ENCODE measurements at regions not wholly inside any gene's neighbourhood (a gene's known extent, or its start where the extent isn't known, plus 50 kb on each side); places are given as distances from the start of the nearest gene placed in this dataset.

GRCh38 chr18:28718696-28719095 is 541.8 kb upstream of the CDH2 start:
- DNase-seq (ENCODE audit: low read depth), result no peak
- TF ChIP-seq, protein P1, sequence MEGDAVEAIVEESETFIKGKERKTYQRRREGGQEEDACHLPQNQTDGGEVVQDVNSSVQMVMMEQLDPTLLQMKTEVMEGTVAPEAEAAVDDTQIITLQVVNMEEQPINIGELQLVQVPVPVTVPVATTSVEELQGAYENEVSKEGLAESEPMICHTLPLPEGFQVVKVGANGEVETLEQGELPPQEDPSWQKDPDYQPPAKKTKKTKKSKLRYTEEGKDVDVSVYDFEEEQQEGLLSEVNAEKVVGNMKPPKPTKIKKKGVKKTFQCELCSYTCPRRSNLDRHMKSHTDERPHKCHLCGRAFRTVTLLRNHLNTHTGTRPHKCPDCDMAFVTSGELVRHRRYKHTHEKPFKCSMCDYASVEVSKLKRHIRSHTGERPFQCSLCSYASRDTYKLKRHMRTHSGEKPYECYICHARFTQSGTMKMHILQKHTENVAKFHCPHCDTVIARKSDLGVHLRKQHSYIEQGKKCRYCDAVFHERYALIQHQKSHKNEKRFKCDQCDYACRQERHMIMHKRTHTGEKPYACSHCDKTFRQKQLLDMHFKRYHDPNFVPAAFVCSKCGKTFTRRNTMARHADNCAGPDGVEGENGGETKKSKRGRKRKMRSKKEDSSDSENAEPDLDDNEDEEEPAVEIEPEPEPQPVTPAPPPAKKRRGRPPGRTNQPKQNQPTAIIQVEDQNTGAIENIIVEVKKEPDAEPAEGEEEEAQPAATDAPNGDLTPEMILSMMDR (conservative IDR thresholded peaks at IDR 0.05; ENCODE audit: low read depth, low read length), result no peak
- no peak overlapping the region for H3K4me3 ChIP-seq (ENCODE audit: low read depth, low read length)

DNA sequence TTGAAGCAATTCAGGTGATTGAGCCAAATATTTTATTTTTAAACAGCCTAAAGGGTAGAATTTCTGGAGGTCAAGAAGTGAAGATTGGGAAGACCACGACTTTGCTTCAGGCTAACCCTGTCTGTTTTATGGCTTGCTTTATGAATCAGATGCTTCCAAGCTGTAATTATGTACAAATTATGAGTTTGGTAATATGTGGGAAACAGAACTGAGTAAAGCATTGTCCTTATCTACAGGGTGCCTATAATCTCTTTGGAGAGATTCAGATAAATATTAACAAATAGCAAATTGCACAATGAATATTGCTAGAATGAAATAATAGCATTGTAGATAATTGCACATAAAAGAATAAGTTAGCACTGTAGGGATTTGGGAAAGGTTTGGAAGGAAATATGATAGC is 539.4 kb upstream of the CDH2 start:
- H3K4me3 ChIP-seq (ENCODE audit: low read depth, low read length), result no peak overlapping the region
- TF ChIP-seq, protein P1 (conservative IDR thresholded peaks at IDR 0.05; ENCODE audit: low read depth, low read length), result no peak
- DNase-seq (ENCODE audit: low read depth), result no peak

GRCh38 chr18:28715206-28715605 is 538.3 kb upstream of the CDH2 start:
- no peak for DNase-seq (ENCODE audit: low read depth)
- TF ChIP-seq, protein P1 (conservative IDR thresholded peaks at IDR 0.05; ENCODE audit: low read depth, low read length), result no peak

GRCh38 chr18:28714498-28714897 is 537.6 kb upstream of the CDH2 start:
- TF ChIP-seq, protein P1 (conservative IDR thresholded peaks at IDR 0.05; ENCODE audit: low read depth, low read length), result no peak

More at GRCh38 chr18:28715206-28715605, 538.3 kb upstream of the CDH2 start:
- H3K4me3 ChIP-seq (ENCODE audit: low read depth, low read length), result no peak overlapping the region

GRCh38 chr18:28712796-28713425 is 536.0 kb upstream of the CDH2 start:
- H3K4me3 ChIP-seq (ENCODE audit: low read depth, low read length), result no peak overlapping the region
- DNase-seq (ENCODE audit: low read depth), result no peak
- TF ChIP-seq, protein P1 (conservative IDR thresholded peaks at IDR 0.05; ENCODE audit: low read depth, low read length), result no peak

More at GRCh38 chr18:28714498-28714897, 537.6 kb upstream of the CDH2 start:
- H3K4me3 ChIP-seq (ENCODE audit: low read depth, low read length), result no peak overlapping the region
- DNase-seq (ENCODE audit: low read depth), result no peak

DNA sequence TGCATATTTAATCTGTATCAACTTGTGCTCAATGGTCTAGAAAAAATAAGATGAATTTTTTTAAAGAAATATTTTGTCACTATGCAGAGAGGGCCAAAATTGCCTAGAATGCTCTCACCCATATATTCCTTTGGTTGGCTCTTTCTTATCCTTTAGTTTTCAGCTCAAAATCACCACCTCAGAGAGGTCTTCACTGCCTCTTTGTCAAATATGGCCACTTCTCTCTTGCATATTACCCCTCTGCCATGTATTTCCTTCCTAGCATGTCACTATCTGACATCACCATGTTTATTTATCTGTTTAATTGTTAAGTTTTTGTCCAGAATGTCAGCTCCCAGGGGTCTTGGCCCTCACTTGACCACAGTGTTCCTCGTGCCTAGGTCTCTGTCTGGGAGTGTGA is 535.2 kb upstream of the CDH2 start:
- TF ChIP-seq, protein P1 (conservative IDR thresholded peaks at IDR 0.05; ENCODE audit: low read depth, low read length), result no peak
- no peak overlapping the region for H3K4me3 ChIP-seq (ENCODE audit: low read depth, low read length)
- no peak for DNase-seq (ENCODE audit: low read depth)

DNA sequence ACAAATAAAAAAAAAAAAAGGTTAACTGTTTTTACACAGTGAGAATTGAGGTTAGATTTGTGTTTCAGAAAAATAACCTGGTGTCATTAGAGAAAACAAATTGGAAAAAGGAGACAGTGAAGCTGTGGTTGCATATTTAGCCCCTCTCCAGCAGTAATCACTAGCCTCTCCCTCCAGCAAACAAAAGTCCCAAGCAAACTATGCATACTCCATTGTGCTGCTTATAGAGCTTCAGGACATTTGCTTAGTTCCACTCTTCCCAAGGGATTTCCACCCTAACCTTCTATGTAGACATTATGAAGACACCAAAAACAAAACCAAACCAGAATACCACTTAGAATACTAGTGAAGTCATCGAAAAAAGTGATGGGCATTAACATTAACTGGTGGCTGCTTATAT is 534.2 kb upstream of the CDH2 start:
- TF ChIP-seq, protein P1 (conservative IDR thresholded peaks at IDR 0.05; ENCODE audit: low read depth, low read length), result no peak
- DNase-seq (ENCODE audit: low read depth), result no peak
- no peak overlapping the region for H3K4me3 ChIP-seq (ENCODE audit: low read depth, low read length)
